HEK293 (cell line): ENCODE measurements at regions not wholly inside any gene's neighbourhood (a gene's known extent, or its start where the extent isn't known, plus 50 kb on each side); places are given as distances from the start of the nearest gene placed in this dataset.

Experiments
- ZNF510 ChIP-seq: fragments of 450-650 bp; formaldehyde crosslinking; IDR thresholded peaks from 2 replicates; pipeline ENCODE4 v1.5.1; 2018; ENCODE audit warnings: mild to moderate bottlenecking, missing genetic modification characterization, missing biosample characterization; ENCODE audit not compliant: insufficient replicate concordance
- ZNF624 ChIP-seq: fragments of 450-650 bp; formaldehyde crosslinking; IDR thresholded peaks from 2 replicates; pipeline ENCODE4 v1.5.1; 2017; ENCODE audit warnings: missing biosample characterization, missing genetic modification characterization
- ZNF843 ChIP-seq: fragments of 450-650 bp; formaldehyde crosslinking; IDR thresholded peaks from 2 replicates; pipeline ENCODE4 v1.5.1; 2016; ENCODE audit warnings: missing biosample characterization, missing genetic modification characterization
- TF ChIP-seq, protein P1 (sequence below): fragments of 450-650 bp; formaldehyde crosslinking; IDR thresholded peaks from 2 replicates; pipeline ENCODE4 v1.5.1; 2016; ENCODE audit warnings: missing biosample characterization, missing genetic modification characterization

DNA sequence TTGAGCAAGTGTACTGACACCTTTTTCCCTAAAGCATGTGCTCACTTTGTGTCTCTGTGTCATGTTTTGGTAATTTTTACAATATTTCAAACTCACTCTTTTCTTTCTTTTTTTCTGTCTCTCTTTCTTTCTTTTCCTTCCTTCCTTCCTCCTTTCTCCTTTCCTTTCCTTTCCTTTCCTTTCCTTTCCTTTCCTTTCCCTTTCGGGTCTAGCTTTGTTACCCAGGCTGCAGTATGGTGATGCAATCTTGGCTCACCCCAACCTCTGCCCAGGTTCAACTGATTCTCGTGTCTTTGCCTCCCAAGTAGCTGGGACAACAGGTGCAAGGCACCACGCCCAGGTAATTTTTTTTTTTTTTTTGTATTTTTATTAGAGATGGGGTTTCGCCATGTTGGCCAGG, 60.4 kb upstream of the TINAGL1 start:
- TF ChIP-seq ZNF843 (tag by site-specific recombination), result no peak
- no peak for TF ChIP-seq ZNF510
- no peak for TF ChIP-seq ZNF624 (tag by site-specific recombination)
- TF ChIP-seq, protein P1, sequence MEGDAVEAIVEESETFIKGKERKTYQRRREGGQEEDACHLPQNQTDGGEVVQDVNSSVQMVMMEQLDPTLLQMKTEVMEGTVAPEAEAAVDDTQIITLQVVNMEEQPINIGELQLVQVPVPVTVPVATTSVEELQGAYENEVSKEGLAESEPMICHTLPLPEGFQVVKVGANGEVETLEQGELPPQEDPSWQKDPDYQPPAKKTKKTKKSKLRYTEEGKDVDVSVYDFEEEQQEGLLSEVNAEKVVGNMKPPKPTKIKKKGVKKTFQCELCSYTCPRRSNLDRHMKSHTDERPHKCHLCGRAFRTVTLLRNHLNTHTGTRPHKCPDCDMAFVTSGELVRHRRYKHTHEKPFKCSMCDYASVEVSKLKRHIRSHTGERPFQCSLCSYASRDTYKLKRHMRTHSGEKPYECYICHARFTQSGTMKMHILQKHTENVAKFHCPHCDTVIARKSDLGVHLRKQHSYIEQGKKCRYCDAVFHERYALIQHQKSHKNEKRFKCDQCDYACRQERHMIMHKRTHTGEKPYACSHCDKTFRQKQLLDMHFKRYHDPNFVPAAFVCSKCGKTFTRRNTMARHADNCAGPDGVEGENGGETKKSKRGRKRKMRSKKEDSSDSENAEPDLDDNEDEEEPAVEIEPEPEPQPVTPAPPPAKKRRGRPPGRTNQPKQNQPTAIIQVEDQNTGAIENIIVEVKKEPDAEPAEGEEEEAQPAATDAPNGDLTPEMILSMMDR (tag by site-specific recombination), result no peak
